Stimulated activated naive B cell treated with anti-CD40 and anti-IgM and Interleukin-4, amounts not matched to agents 10 μg/mL and 1 μg/mL and 100 μg/mL, for 72 hours (primary cell): ENCODE measurements at regions not wholly inside any gene's neighbourhood (a gene's known extent, or its start where the extent isn't known, plus 50 kb on each side); places are given as distances from the start of the nearest gene placed in this dataset.

Experiments
- ATAC-seq, 2 donors: fragments of 150-1000 bp; cut with Tn5 transposase; replicated peaks; 2 replicates each; pipeline ENCODE4 v1.10.0; 2021; ENCODE audit warnings: moderate library complexity in 1 of 2
- DNase-seq: peaks from one replicate; pipeline ENCODE4 v3.0.0; 2021
- H3K27ac Mint-ChIP-seq: one replicate; pipeline ENCODE4 v1.8.0; 2022; ENCODE audit warnings: mild to moderate bottlenecking, mixed read lengths
- H3K27me3 Mint-ChIP-seq, 2 donors: one replicate each; pipeline ENCODE4 v1.8.0; 2022; ENCODE audit warnings: mixed read lengths in 2 of 2
- H3K36me3 Mint-ChIP-seq, 2 donors: one replicate each; pipeline ENCODE4 v1.8.0; 2022; ENCODE audit warnings: mixed read lengths in 2 of 2, mild to moderate bottlenecking in 1 of 2
- H3K4me1 Mint-ChIP-seq, 2 donors: one replicate each; pipeline ENCODE4 v1.8.0; 2022; ENCODE audit warnings: mixed read lengths in 2 of 2, mild to moderate bottlenecking in 1 of 2
- H3K4me3 Mint-ChIP-seq, 2 donors: one replicate each; pipeline ENCODE4 v1.8.0; 2022; ENCODE audit warnings: mild to moderate bottlenecking in 2 of 2, mixed read lengths in 2 of 2, moderate library complexity in 1 of 2
- H3K9me3 Mint-ChIP-seq, 2 donors: one replicate each; pipeline ENCODE4 v1.8.0; 2022; ENCODE audit warnings: mixed read lengths in 2 of 2, mild to moderate bottlenecking in 1 of 2

DNA sequence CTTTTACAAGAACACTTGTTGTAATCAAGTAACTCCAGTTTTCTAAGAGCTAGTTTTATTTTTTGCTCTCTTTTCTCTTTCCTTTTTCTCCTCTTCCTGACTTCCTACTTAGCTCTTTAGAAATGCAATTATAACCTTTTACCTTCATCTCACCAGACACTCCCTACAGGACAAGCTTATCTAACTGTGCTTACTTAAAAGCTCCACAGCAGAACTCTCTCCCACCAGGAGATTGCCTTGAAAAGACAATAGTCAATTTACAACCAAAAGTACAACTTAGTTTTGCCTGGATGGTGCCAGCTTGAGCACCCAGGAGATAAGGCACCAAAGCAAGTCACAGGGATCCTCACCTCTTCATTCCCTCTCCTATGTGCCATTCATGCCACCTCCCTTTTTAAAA lies 573.8 kb upstream of the LMCD1 start:
- DNase-seq (no peak), ATAC-seq (no peak)
- Mint-ChIP-seq H3K9me3 (peaks cover 0 to 5% of the 10 kb centered on the region in 2 donors), H3K27me3 (no peaks in the 10 kb centered on the region), H3K36me3 (no peaks in the 10 kb centered on the region), H3K27ac (no peak overlapping the region), H3K4me1 (no peaks in the 10 kb centered on the region), H3K4me3 (no peak overlapping the region)

DNA sequence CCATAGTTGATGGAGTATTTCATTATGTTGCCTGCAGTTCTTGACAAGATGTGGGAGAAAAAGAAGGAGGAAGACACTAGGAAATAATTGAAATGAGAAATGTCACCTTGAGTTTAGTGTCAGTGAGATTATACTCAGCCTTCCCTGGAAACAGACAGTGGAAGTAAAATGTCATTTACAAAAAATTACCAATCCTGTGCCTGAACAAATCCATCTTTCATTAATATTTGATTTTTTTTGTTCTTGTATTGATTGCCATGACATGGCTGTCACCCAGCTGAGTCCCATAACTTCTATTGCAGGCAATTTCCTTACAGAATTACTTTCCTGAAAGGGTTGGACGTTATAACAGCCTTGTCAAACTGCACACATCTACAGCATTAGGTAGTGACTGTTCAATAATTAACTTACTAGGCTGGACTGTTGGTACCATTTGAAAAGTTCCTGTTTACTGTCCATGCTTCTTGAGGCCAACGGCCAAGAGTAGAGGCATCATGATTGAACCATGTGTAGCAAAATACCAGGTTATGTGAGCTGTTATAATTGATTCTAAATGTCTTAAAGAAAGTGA lies 572.2 kb upstream of the LMCD1 start:
- ATAC-seq = no peak
- H3K36me3 Mint-ChIP-seq = no peaks in the 10 kb centered on the region
- no peak overlapping the region for H3K27ac Mint-ChIP-seq
- no peak overlapping the region for H3K4me3 Mint-ChIP-seq
- H3K4me1 Mint-ChIP-seq = no peaks in the 10 kb centered on the region
- H3K27me3 Mint-ChIP-seq = no peaks in the 10 kb centered on the region
- H3K9me3 Mint-ChIP-seq = peaks cover 4 to 9% of the 10 kb centered on the region in 2 donors
- DNase-seq = no peak

DNA sequence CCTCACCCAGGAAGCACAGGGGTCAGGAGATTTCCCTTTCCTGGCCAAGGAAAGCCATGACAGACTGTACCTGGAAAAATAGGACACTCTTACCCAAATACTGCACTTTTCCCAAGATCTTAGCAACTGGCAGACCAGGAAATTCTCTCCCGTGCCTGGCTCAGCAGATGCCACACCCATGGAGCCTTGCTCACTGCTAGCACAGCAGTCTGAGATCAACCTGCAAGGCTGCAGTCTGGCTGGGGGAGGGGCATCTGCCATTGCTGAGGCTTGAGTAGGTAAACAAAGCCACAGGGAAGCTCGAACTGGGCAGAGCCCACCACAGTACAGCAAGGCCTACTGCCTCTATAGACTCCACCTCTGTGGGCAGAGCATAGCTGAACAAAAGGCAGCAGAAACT lies 567.3 kb upstream of the LMCD1 start:
- no peaks in the 10 kb centered on the region for H3K4me1 Mint-ChIP-seq
- H3K27ac Mint-ChIP-seq = no peak overlapping the region
- ATAC-seq (no peak), DNase-seq (no peak)
- H3K27me3 Mint-ChIP-seq = no peaks in the 10 kb centered on the region
- H3K36me3 Mint-ChIP-seq = no peaks in the 10 kb centered on the region
- H3K4me3 Mint-ChIP-seq = no peak overlapping the region
- H3K9me3 Mint-ChIP-seq = peaks cover 13 to 18% of the 10 kb centered on the region in 2 donors

DNA sequence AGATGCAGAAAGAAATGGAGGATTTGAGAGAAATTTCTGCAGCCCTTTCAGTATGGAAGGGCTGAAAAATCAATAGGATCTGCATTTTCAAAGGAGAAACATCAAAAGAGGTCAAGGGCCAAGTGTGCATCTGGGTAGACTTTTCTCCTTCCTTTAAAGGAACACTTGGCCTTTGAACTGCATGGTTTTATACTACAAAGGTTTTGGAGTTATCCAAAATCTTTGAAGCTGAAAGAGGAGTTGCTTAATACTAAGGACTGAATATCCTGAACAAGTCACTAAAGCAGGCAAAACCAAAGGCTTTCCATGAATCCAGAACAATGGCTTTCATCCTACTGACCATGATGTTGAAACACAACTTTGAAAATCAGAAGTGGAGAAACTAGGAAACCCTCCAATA lies 553.7 kb upstream of the LMCD1 start:
- Mint-ChIP-seq H3K36me3 (no peaks in the 10 kb centered on the region), H3K27ac (no peak overlapping the region), H3K4me1 (no peaks in the 10 kb centered on the region), H3K9me3 (peaks cover 0 to 5% of the 10 kb centered on the region in 2 donors), H3K27me3 (no peaks in the 10 kb centered on the region), H3K4me3 (no peak overlapping the region)
- DNase-seq (no peak), ATAC-seq (no peak)

DNA sequence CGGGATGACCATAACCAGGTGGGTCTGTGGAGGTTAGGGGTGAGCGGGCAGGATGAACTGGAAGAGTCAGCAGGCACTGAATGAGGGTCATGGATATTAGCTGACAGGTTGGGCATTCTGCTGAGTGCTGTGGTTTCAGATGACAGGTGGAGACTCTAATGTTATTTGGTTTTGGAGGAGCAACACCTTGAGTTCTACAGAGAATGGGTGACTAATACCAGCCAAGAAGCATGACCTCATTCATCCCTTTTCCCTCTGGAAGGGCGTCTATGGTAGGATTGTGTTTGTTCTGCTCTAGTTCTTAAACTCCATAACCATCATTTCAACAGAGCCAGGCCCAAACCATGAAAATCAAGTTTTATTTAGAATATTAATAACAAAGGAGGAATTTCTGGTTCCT lies 550.7 kb upstream of the LMCD1 start:
- DNase-seq = no peak
- Mint-ChIP-seq H3K27me3 (no peaks in the 10 kb centered on the region), H3K27ac (no peak overlapping the region), H3K4me1 (no peaks in the 10 kb centered on the region), H3K9me3 (peaks cover 0 to 3% of the 10 kb centered on the region in 2 donors), H3K36me3 (no peaks in the 10 kb centered on the region), H3K4me3 (no peak overlapping the region)
- no peak for ATAC-seq

DNA sequence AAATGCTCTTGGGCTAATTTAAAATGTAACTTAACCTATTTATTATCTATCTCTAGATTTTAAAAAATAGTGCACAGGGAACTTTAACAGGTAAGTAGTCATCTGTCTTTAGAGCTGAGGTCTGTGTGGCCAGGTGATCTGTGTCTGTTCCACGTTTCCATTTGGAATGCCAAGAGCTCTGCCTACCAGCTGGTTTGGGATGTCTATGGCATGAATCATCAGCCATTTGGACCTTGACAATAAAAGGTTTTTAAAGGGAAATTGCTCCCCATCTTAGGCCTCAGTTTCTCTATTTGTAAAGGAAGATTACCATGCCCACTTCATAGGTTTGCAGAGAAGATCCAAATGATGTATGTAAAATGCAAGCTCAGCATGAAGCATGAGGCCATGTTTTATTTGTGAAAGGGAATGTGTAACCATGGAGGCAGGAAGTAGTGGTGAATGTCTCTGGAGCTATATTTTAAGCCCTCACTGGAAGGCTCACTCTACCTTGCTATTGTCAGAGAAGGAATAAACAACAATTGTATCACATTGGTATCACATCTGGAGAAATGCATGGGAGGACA lies 548.1 kb upstream of the LMCD1 start:
- ATAC-seq (no peak), DNase-seq (no peak)
- no peak overlapping the region for H3K4me3 Mint-ChIP-seq
- H3K4me1 Mint-ChIP-seq = no peaks in the 10 kb centered on the region
- peaks cover 0 to 2% of the 10 kb centered on the region in 2 donors for H3K9me3 Mint-ChIP-seq
- H3K36me3 Mint-ChIP-seq = no peaks in the 10 kb centered on the region
- no peak overlapping the region for H3K27ac Mint-ChIP-seq
- H3K27me3 Mint-ChIP-seq = no peaks in the 10 kb centered on the region

DNA sequence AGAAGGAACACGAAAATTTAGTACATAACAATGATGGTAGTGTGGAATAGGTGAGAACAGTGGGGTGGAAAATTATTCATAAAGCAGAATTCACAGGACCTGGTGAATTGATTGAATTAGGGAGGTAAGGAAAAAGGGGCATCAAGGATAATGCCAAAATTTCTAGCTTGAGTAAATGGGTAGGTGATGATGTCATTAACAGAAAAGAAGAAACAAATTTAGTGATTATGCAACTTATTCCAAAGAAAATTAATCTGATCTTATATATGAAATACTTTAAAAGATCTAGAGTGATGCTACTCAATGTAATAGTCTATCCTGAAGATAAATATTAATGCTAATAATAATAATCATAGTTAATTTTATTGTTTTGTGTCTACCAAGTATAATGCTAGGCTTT lies 544.6 kb upstream of the LMCD1 start:
- Mint-ChIP-seq H3K27ac (no peak overlapping the region), H3K4me3 (no peak overlapping the region), H3K4me1 (no peaks in the 10 kb centered on the region), H3K9me3 (peaks cover 4 to 6% of the 10 kb centered on the region in 2 donors), H3K27me3 (no peaks in the 10 kb centered on the region), H3K36me3 (no peaks in the 10 kb centered on the region)
- ATAC-seq = no peak
- no peak for DNase-seq

DNA sequence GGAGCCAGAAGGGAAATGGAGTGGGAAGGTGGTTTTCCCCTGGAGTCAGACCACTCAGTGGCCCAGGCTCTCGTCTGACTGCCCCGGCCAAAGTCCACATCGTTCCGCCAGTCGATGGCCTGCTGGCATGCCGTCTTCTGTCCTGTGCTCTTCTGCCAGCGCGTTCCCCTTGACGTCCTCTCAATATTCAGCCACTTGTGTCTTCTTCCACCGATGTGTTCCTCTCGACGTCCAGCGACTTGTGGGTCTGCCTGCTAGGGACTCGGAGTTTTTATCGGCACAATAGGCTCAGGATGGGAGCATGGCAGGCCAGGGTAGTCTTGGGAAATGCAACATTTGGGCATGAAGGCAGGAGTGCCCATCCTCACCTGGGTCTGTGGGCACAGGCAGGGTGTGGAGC lies 542.5 kb upstream of the LMCD1 start:
- no peaks in the 10 kb centered on the region for H3K36me3 Mint-ChIP-seq
- no peak overlapping the region for H3K4me3 Mint-ChIP-seq
- H3K9me3 Mint-ChIP-seq = peaks cover 4 to 6% of the 10 kb centered on the region in 2 donors
- no peak for DNase-seq
- ATAC-seq = no peak
- H3K27me3 Mint-ChIP-seq = no peaks in the 10 kb centered on the region
- H3K27ac Mint-ChIP-seq = no peak overlapping the region
- no peaks in the 10 kb centered on the region for H3K4me1 Mint-ChIP-seq

DNA sequence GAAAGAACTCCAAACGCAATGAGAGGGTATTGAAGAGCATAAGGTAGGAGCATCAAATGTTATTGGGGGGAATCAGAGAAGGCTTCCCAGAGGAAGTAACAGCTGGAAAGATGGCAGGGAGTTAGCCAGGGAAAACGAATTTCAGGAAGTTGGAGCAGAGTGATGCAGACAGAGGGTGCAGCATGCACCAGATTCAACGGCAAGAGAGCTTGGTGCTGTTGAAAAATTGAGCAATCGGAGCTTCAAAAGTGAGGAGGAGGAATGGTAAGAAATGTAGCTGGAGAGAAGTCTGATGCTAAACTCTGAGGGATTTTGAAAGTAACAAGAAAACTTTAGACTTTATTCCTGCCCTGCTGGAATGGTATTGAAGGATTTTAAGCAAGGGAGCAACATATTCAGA lies 541.0 kb upstream of the LMCD1 start:
- H3K36me3 Mint-ChIP-seq = no peaks in the 10 kb centered on the region
- no peak for ATAC-seq
- no peaks in the 10 kb centered on the region for H3K4me1 Mint-ChIP-seq
- H3K4me3 Mint-ChIP-seq = no peak overlapping the region
- peaks cover 4 to 6% of the 10 kb centered on the region in 2 donors for H3K9me3 Mint-ChIP-seq
- no peak for DNase-seq
- H3K27me3 Mint-ChIP-seq = no peaks in the 10 kb centered on the region
- no peak overlapping the region for H3K27ac Mint-ChIP-seq

DNA sequence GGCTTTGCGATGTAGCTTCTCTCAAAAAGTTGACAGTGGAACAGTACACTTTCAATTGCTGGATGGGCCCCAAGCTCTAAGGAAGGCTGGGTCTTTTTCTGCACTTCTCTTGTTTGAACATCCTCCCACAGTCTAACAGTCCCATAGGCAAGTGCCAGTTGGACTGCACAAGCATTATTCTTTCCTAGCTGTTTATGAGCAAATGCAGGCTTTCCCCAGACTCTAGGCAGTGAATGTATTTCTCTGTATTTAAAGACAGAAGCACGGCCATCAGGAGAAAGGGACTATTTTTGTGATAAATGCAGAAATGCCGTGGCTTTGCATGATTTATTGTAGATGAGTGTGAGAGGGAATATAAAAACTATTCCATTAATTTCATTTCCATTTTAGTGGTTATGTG lies 539.3 kb upstream of the LMCD1 start:
- no peak overlapping the region for H3K4me3 Mint-ChIP-seq
- no peak for DNase-seq
- peaks cover 4 to 6% of the 10 kb centered on the region in 2 donors for H3K9me3 Mint-ChIP-seq
- no peaks in the 10 kb centered on the region for H3K36me3 Mint-ChIP-seq
- ATAC-seq = no peak
- H3K4me1 Mint-ChIP-seq = no peaks in the 10 kb centered on the region
- no peak overlapping the region for H3K27ac Mint-ChIP-seq
- no peaks in the 10 kb centered on the region for H3K27me3 Mint-ChIP-seq

DNA sequence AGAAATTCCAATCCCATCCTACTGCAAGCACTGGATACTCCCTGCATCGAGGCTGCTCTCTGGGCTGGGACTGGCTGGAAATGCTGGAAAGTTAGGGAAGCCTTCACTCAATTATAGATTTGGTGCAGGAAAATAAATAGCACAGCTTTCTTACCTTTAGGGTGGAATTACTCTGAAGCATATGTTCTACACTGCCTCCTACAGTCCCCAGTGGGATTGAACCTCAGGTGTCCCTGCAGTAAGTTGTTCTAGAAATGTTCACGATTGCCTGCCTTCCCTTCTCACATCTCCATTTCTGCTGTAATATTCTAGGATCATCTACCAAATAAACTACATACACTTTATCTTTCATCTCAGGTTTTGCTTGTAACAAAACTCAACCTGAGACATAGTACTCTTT lies 536.7 kb upstream of the LMCD1 start:
- no peaks in the 10 kb centered on the region for H3K4me1 Mint-ChIP-seq
- no peak overlapping the region for H3K4me3 Mint-ChIP-seq
- no peak overlapping the region for H3K27ac Mint-ChIP-seq
- DNase-seq (no peak), ATAC-seq (no peak)
- peaks cover 4 to 6% of the 10 kb centered on the region in 2 donors for H3K9me3 Mint-ChIP-seq
- no peaks in the 10 kb centered on the region for H3K27me3 Mint-ChIP-seq
- no peaks in the 10 kb centered on the region for H3K36me3 Mint-ChIP-seq

DNA sequence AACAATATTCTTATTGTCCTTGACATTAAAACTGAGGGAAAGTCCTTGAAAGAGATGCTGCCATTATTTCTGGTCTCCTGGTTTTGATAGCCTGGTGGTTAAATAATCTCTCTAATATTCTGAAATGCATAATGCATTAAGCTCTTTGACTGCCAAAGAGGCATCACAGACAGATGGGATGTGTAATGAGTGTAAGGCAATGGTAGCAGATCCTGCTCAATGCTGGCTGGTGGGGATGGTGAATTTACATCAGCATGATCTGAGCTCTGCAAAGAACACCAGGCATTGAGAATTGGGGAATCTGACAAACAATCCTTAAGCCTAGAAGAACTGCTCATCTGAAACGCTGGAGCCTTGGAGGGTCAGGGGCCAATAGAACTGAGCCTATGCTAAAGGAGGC lies 528.6 kb upstream of the LMCD1 start:
- Mint-ChIP-seq H3K36me3 (no peaks in the 10 kb centered on the region), H3K9me3 (peaks cover 3% of the 10 kb centered on the region in 2 donors)

DNA sequence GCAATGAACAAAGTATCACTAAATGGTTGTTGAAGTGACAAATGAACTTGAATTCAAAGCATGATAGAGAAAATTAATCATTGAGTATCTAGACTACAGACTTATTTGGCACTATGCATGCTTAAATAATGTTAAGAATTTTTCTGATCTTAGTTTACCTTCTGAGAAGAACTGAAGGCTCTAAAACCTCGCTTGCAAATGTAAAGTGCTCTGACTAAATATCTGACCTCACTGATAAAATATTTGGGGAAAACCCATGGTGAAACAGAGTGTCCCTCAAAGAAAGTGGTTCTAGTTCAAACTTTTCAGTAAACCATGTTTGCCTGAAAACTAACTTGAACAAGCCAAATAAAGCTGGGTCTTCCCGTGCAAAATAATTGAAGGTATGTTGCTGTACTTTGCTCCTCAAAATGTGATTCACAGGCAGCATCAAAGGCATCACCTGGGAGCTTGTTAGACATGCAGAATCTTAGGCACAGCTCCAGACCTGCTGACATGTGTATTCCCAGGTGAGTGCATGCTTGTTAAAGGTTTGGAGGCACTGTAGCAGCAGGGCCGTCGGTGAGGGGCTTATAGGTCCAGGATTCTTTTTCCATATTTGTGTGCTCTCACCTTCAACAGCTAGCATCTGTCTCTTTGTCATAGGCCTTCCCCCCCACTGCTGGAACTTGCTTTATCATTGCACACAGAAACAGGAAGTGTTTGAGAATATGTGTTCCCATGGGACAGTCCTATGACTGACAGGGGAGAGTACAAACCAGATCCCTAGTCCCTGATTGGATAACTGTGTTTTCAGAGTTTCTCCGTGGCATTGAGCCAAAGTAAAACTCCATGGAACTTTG lies 524.2 kb upstream of the LMCD1 start:
- no peak overlapping the region for H3K4me3 Mint-ChIP-seq
- H3K36me3 Mint-ChIP-seq = no peaks in the 10 kb centered on the region
- no peak for DNase-seq
- no peaks in the 10 kb centered on the region for H3K4me1 Mint-ChIP-seq
- no peaks in the 10 kb centered on the region for H3K9me3 Mint-ChIP-seq
- H3K27me3 Mint-ChIP-seq = no peaks in the 10 kb centered on the region
- no peak overlapping the region for H3K27ac Mint-ChIP-seq
- peak; percentile 66 to 79 for ATAC-seq

More for the DNA sequence above, 528.6 kb upstream of the LMCD1 start:
- H3K27me3 Mint-ChIP-seq = no peaks in the 10 kb centered on the region
- no peak overlapping the region for H3K4me3 Mint-ChIP-seq
- no peaks in the 10 kb centered on the region for H3K4me1 Mint-ChIP-seq
- no peak for ATAC-seq
- no peak for DNase-seq
- H3K27ac Mint-ChIP-seq = no peak overlapping the region

DNA sequence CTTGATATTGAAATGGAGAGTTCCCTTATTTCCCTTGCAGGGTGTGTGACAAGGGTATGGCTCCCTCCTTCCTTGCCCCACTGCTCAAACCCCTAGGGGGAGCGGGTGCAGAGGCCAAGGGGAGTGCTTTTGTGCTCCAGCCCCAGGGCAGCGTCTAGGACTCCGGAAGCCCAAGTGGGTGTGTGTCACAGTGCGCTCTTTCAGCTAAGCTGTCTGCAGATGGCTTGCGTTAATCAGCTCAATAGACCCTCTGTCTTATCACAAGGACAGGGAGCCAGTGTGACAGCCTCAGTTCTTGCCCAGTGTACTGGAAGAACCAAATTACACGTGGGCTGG lies 523.6 kb upstream of the LMCD1 start:
- Mint-ChIP-seq H3K4me1 (no peaks in the 10 kb centered on the region), H3K9me3 (no peaks in the 10 kb centered on the region), H3K4me3 (no peak overlapping the region), H3K36me3 (no peaks in the 10 kb centered on the region), H3K27ac (no peak overlapping the region), H3K27me3 (no peaks in the 10 kb centered on the region)
- DNase-seq = no peak
- peak; percentile 25 to 52 for ATAC-seq

DNA sequence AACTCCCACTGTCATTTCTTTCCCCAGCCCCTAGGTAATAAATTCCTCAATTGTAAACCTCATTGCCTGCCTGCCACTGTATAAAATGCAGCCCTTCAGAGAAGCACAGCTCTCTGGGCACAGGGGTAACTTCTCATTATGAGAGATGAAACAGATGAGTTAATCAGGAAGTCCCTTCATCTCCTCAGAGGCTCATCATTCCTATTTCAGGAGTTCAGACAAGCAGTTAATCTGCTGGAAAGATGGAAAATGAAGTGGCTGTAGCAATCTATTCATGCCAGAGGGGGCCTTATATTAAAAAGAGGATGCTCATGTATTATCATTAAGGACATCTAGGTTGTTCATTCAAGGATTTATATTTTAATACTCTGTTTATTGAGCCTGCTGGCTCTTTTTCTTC lies 519.5 kb upstream of the LMCD1 start:
- H3K27me3 Mint-ChIP-seq = no peaks in the 10 kb centered on the region
- H3K4me3 Mint-ChIP-seq = no peak overlapping the region
- ATAC-seq (no peak), DNase-seq (no peak)
- H3K36me3 Mint-ChIP-seq = no peaks in the 10 kb centered on the region
- H3K27ac Mint-ChIP-seq = no peak overlapping the region
- no peaks in the 10 kb centered on the region for H3K4me1 Mint-ChIP-seq
- H3K9me3 Mint-ChIP-seq = peaks cover 3 to 4% of the 10 kb centered on the region in 2 donors
